ENCODE measurements at regions not wholly inside any gene's neighbourhood (a gene's known extent, or its start where the extent isn't known, plus 50 kb on each side); places are given as distances from the start of the nearest gene placed in this dataset.

DNA sequence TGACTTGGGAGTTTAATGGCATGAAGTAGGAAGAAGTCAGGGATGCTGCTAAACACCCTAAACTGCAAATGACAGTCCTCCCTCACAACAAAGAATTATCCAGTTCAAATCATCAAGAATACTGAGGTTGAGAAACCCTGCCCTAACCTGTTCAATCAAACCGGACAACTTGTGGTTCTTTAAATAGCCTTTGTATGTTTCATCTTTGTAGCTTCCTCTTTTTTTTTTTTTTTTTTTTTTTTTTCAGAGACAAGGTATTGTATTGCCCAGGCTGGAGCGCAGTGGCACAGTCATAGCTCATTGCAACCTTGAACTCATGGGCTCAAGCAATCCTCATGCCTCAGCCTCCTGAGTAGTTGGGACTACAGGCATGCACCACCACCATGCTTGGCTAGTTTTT is 52.5 kb upstream of the TTC29 start:
- TF ChIP-seq, protein P1, sequence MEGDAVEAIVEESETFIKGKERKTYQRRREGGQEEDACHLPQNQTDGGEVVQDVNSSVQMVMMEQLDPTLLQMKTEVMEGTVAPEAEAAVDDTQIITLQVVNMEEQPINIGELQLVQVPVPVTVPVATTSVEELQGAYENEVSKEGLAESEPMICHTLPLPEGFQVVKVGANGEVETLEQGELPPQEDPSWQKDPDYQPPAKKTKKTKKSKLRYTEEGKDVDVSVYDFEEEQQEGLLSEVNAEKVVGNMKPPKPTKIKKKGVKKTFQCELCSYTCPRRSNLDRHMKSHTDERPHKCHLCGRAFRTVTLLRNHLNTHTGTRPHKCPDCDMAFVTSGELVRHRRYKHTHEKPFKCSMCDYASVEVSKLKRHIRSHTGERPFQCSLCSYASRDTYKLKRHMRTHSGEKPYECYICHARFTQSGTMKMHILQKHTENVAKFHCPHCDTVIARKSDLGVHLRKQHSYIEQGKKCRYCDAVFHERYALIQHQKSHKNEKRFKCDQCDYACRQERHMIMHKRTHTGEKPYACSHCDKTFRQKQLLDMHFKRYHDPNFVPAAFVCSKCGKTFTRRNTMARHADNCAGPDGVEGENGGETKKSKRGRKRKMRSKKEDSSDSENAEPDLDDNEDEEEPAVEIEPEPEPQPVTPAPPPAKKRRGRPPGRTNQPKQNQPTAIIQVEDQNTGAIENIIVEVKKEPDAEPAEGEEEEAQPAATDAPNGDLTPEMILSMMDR (IDR thresholded peaks at IDR 0.05; ENCODE audit: low read depth, low read length), result no peak

DNA sequence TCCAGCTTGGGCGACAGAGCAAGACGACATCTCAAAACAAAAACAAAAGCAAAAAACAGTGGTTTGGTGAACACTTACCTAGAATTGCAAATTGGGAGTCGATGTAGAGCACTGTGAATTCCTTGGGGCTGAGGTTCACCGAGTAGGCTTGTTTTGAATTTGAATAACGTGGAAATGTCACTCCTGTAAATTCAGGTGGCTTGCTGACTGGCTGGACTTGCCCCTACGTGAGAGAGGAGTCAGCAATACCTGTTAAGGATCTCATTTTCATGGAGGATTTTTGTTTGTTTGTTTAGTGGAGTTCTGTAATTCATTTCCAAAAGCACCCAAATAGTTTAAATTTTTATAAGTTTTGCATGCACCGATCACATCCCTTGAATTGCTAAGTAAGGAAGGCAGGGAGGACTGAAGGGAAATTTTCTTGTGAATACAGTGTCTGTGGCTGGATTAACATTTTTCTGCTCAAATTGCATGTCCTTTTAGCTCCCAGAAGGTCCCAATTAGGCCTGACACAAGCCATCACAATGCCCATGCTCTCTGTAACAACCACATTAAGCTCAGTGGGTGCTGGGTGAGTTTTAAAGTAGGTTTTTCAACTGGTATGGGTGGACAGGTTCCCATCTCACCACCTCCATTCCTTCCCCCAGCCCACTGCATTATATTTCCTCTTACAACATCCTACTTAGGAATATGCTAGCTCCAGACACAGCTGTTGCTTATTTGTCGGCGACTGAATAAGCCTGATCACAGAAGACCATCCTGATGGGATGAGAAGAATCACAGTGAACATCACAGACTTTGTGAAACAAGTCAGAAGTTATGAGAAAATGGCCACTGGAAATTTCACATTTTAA is 58.5 kb upstream of the TTC29 start:
- H3K4me3 ChIP-seq (ENCODE audit: low read depth, low read length), result no peak overlapping the region
- TF ChIP-seq, protein P1 (IDR thresholded peaks at IDR 0.05; ENCODE audit: low read depth, low read length), result no peak

More for the DNA sequence above, 52.5 kb upstream of the TTC29 start:
- H3K4me3 ChIP-seq (ENCODE audit: low read depth, low read length), result no peak overlapping the region

DNA sequence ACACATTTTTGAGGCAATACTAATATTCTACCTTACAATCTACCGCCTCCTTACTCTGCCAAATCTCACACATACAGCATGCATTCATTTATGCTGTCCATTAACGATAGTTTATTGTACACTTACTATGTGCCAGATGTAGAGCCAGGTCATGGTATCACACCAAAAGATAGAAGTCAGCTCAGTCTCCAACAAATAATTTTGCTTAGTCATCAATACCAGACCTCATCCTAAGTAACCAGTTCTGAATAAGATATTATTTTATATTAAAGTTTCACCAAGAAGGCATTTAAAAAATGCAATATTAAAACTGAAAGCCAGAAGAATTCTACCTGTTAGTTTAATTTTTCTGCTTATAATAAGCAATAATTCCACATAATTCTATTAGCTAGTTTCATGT is 60.6 kb upstream of the TTC29 start:
- TF ChIP-seq, protein P1 (IDR thresholded peaks at IDR 0.05; ENCODE audit: low read depth, low read length), result no peak
- H3K4me3 ChIP-seq (ENCODE audit: low read depth, low read length), result no peak overlapping the region

DNA sequence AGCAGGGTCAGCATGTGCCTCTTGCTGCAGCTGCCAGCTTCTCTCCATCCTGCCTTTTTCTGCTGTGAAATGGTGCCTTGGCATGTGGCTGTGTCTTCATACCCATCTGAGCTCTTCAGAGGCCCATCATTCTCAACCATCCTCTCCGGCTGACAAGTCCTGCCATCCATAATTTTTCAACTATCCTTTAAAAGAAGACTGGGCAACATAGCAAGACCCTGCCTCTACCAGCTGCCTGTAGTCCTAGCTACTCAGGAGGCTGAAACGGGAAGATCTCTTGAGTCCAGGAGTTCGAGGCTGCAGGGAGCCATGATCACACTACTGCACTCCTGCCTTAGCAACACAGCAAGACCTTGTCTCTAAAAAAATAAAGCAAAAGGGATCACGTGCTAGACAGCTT is 64.2 kb upstream of the TTC29 start:
- TF ChIP-seq, protein P1 (IDR thresholded peaks at IDR 0.05; ENCODE audit: low read depth, low read length), result no peak
- no peak overlapping the region for H3K4me3 ChIP-seq (ENCODE audit: low read depth, low read length)

DNA sequence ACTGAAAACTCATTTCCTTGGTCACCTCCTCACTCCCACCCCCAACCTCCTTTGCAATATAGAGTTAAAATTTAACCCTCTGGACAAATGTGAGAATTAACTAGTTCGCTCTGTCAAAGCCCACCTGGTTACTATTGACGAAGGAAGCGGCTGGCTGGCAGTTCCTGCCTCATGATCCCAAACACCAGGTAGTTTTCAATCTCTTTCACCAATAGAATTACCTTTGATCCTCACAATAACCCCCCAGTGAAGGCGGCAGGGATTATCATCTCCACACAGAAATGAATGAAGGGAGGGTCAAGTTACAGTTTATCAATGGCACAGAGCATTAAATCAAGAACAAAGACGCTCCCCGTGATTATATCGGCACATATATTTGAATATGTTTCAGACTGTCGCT is 65.7 kb upstream of the TTC29 start:
- no peak overlapping the region for H3K4me3 ChIP-seq (ENCODE audit: low read depth, low read length)
- TF ChIP-seq, protein P1 (IDR thresholded peaks at IDR 0.05; ENCODE audit: low read depth, low read length), result no peak

DNA sequence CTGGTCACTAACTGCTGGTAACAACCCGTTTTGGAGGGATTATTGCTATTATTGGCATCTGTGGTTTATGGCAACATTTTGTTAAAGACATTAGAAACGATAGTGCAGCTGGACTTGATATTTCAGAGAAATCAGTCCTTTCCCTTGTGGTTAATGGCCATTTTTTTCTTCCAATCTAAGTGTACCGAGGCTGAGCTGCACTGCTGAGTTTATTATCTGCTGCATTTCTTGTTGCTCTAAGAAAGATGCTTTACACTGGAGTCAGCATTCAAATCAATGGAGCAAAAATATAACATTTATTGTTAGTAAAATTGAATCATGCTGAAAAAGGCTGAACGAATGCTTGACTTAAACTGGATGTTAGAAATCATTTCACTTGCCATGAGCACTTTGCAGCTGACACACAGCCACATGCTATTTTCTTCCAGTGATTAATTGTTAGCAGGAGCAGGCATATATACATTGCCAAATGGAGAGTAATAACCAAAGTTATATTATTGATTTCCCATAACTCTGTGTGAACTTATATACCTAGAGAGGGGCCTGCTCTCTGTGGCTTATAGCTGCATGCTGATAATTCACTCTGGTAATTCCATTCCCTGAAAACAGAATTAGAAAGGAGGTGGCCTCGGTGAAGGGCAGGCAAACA is 66.5 kb upstream of the TTC29 start:
- TF ChIP-seq, protein P1 (IDR thresholded peaks at IDR 0.05; ENCODE audit: low read depth, low read length), result no peak
- H3K4me3 ChIP-seq (ENCODE audit: low read depth, low read length), result no peak overlapping the region

DNA sequence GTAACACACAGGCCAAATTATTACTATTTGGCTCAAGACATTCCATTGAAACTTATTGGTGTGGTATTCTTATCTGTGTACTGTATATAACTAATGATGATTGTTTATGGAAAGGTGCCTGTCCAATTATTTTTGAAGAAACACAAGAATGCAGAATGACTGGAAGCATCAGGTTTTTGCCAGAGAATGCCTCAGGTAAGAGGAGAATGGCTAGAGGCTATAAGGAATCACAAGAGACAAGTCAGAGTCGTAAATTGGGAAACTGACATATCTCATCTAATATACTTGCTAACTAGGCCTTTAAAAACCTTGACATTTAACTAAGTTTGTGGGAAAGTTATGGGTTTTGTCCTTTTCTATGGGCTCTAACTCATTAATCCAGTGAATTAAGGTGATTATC is 69.3 kb upstream of the TTC29 start:
- no peak overlapping the region for H3K4me3 ChIP-seq (ENCODE audit: low read depth, low read length)
- TF ChIP-seq, protein P1 (IDR thresholded peaks at IDR 0.05; ENCODE audit: low read depth, low read length), result no peak
